Testis (tissue), 2 donors: ENCODE measurements at regions not wholly inside any gene's neighbourhood (a gene's known extent, or its start where the extent isn't known, plus 50 kb on each side); places are given as distances from the start of the nearest gene placed in this dataset.

Experiments used
- DNase-seq: peaks from one replicate; pipeline ENCODE4 v3.0.0-alpha.2; 2019
- H3K27ac ChIP-seq, 2 donors: fragments of 200-600 bp; sonication (generic); one replicate each; pipeline ENCODE4 v1.5.1; 2019
- H3K27me3 ChIP-seq: fragments of 200-600 bp; sonication (generic); one replicate; pipeline ENCODE4 v1.5.1; 2019
- H3K36me3 ChIP-seq: fragments of 200-600 bp; sonication (generic); one replicate; pipeline ENCODE4 v1.5.1; 2017; ENCODE audit warnings: low read depth; ENCODE audit errors: missing control alignments
- H3K4me1 ChIP-seq: fragments of 200-600 bp; sonication (generic); one replicate; pipeline ENCODE4 v1.5.1; 2019
- H3K4me3 ChIP-seq, 2 donors: fragments of 200-600 bp; sonication (generic); one replicate each; pipeline ENCODE4 v1.5.1; 2017 to 2019
- H3K9me3 ChIP-seq: fragments of 200-600 bp; sonication (generic); one replicate; pipeline ENCODE4 v1.5.1; 2017
- CTCF ChIP-seq, 3 experiments: fragments of 450-650 bp in 2 of 3; fragments of 200-600 bp in 1 of 3; sonication (generic) in 1 of 3; IDR thresholded peaks; one replicate each; pipeline ENCODE4 v1.5.1; 2016 to 2019; ENCODE audit warnings: antibody characterized with exemption in 3 of 3, mild to moderate bottlenecking in 2 of 3, moderate library complexity in 1 of 3
- POLR2A ChIP-seq: fragments of 450-650 bp; IDR thresholded peaks from one replicate; pipeline ENCODE4 v1.6.1; 2017; ENCODE audit warnings: antibody characterized with exemption, mild to moderate bottlenecking, moderate library complexity
- WGBS, 2 donors: methylation state at CpG; one replicate each; pipeline ENCODE4 v1.1.5; 2018; 5-methylcytosine and 5-hydroxymethylcytosine counted together
- intact Hi-C: fragments of 100-400 bp; cut with DNase I; formaldehyde crosslinking; loops from one replicate; pipeline ENCODE4 v1.15.1; 2023; ENCODE audit warnings: low total_unique reads

GRCh38 chr22:27381552-27381951 is 420.0 kb downstream of the MN1 start:
- DNase-seq: no peak
- TF ChIP-seq POLR2A (no peak), CTCF (IDR thresholded peaks at IDR 0.05) (no peak)

GRCh38 chr22:27381960-27382742 is 419.4 kb downstream of the MN1 start:
- DNase-seq: no peak
- Histone ChIP-seq H3K4me1 (peaks cover 4% of the 10 kb centered on the region), H3K4me3 (no peak overlapping the region), H3K27me3 (no peaks in the 10 kb centered on the region), H3K27ac (no peak overlapping the region), H3K36me3 (no peaks in the 10 kb centered on the region), H3K9me3 (no peaks in the 10 kb centered on the region)
- WGBS, 2 donors: 81 to 84% methylated on average over 4 to 6 of the region's 6 CpGs
- intact Hi-C loops: loop anchor here (10.0 kb wide), 1 partner anchor 617 kb away; no protein-coding TSS in a partner anchor
- TF ChIP-seq CTCF (IDR thresholded peaks at IDR 0.05) (no peak), POLR2A (no peak)

More at GRCh38 chr22:27381552-27381951, 420.0 kb downstream of the MN1 start:
- no peaks in the 10 kb centered on the region for H3K27me3 ChIP-seq
- no peaks in the 10 kb centered on the region for H3K9me3 ChIP-seq
- 45 to 65% methylated on average over 4 of the region's 4 CpGs for WGBS, 2 donors
- intact Hi-C loops: loop anchor here (10.0 kb wide), 1 partner anchor 617 kb away; no protein-coding TSS in a partner anchor
- no peaks in the 10 kb centered on the region for H3K36me3 ChIP-seq
- H3K4me3 ChIP-seq: no peak overlapping the region
- peaks cover 4% of the 10 kb centered on the region for H3K4me1 ChIP-seq
- no peak overlapping the region for H3K27ac ChIP-seq

GRCh38 chr22:27382947-27383346 is 418.6 kb downstream of the MN1 start:
- TF ChIP-seq POLR2A: no peak
- no peaks in the 10 kb centered on the region for H3K36me3 ChIP-seq
- no peak for DNase-seq
- no peak overlapping the region for H3K27ac ChIP-seq
- H3K27me3 ChIP-seq: no peaks in the 10 kb centered on the region
- intact Hi-C loops: loop anchor here (10.0 kb wide), 1 partner anchor 618 kb away; no protein-coding TSS in a partner anchor
- no peaks in the 10 kb centered on the region for H3K9me3 ChIP-seq
- H3K4me1 ChIP-seq: peaks cover 4% of the 10 kb centered on the region
- no peak overlapping the region for H3K4me3 ChIP-seq
- 80 to 81% methylated on average over 12 of the region's 12 CpGs for WGBS, 2 donors

DNA sequence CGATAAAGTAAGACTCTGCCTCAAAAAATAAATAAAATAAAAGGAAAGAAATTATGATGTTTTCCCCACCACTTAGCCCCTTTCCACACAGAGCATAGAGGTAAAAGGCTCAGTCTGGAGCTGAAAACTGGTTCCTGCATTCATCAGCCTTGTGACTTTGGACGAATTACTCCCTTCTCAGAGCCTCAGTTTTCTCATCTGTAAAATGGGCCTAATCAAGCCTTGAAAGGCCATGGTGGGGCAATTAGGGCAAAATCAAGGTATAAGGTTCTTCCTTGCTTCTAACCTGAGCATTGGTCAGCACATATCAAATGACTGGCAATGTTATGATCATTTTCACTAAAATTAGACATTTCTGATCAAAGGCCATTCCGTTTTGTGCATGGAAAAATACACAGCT is 417.7 kb downstream of the MN1 start:
- intact Hi-C loops: loop anchor here (10.0 kb wide), 1 partner anchor 619 kb away; no protein-coding TSS in a partner anchor
- no peak overlapping the region for H3K27ac ChIP-seq
- H3K4me1 ChIP-seq: no peaks in the 10 kb centered on the region
- no peaks in the 10 kb centered on the region for H3K36me3 ChIP-seq
- no peak overlapping the region for H3K4me3 ChIP-seq
- no peaks in the 10 kb centered on the region for H3K27me3 ChIP-seq
- H3K9me3 ChIP-seq: no peaks in the 10 kb centered on the region
- WGBS, 2 donors: 88 to 90% methylated on average over 3 of the region's 3 CpGs
- no peak for TF ChIP-seq POLR2A
- no peak for TF ChIP-seq CTCF (IDR thresholded peaks at IDR 0.05)
- DNase-seq: no peak

DNA sequence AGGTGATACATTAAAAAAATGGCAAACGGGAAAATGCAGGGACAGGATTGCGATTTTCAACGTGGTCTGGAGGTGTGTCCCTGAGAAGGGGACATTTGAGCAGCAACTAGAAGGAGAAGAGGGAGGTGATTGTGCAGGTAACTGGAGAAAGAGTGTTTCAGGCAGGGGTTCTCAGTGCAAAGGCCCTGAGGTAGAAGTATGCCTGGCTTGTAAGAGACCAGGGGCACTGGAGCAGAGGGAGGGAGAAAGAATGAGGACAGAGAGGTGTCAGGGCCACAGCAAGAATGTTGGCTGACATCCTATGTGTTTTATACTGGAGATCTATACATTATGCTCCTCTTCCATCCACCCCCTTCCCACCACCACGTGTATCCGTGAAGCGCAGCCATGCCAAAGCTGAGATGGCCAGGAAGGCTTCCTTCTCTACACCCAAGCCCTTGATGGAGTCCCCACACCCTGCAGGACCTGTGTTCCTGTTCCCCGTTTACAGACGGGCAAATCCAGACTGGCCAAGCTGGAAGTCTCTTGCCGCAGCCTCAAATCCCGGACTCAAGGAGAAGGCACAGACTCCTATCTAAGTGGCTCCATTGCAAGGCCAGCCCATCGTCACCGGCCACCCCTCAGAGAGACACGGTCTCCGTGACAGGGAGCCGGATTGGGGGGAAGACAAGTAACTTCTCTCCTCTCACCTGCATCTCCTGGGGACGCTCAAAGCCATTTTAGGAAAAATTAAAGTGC is 416.1 kb downstream of the MN1 start:
- Histone ChIP-seq H3K4me3 (no peak overlapping the region), H3K36me3 (no peaks in the 10 kb centered on the region), H3K9me3 (no peaks in the 10 kb centered on the region), H3K4me1 (no peaks in the 10 kb centered on the region), H3K27ac (no peak overlapping the region), H3K27me3 (no peaks in the 10 kb centered on the region)
- intact Hi-C loops: loop anchor here (10.0 kb wide), 1 partner anchor 621 kb away; no protein-coding TSS in a partner anchor
- WGBS, 2 donors: 91% methylated on average over 16 of the region's 16 CpGs
- TF ChIP-seq POLR2A (no peak), CTCF (IDR thresholded peaks at IDR 0.05) (no peak)
- DNase-seq: no peak
